K562 (cell line): ENCODE measurements at regions not wholly inside any gene's neighbourhood (a gene's known extent, or its start where the extent isn't known, plus 50 kb on each side); places are given as distances from the start of the nearest gene placed in this dataset.

Experiments used
- ATAC-seq: fragments of 200-7000 bp; cut with Tn5 transposase; 3 replicates; pipeline ENCODE4 v1.9.1; 2020; ENCODE audit warnings: moderate library complexity
- BruUV-seq: library from RNA; stranded (reverse); fragments of 400-500 nt; replicated peaks from 2 replicates; lab custom pipeline; 2021; lab: Mats Ljungman, UMichigan
- CTCF ChIA-PET: fragments of 300-600 bp; formaldehyde crosslinking; extraction: SDS; loops from one replicate; lab custom pipeline; 2021; ENCODE audit warnings: low intra/inter-chr PET ratio; lab: Yijun Ruan, JAX
- POLR2A ChIA-PET: fragments of 300-600, 350-650 bp; sonication (Branson Sonifier 250); formaldehyde crosslinking; extraction: SDS; loops from one replicate; lab custom pipeline; 2021; ENCODE audit warnings: antibody characterized with exemption, inconsistent platforms; lab: Yijun Ruan, JAX
- DNase-seq, 4 experiments: peaks; one replicate each; pipeline versions ENCODE4 v3.0.0 to v3.0.0-alpha.2; 2011 to 2018; ENCODE audit warnings: low spot score in 3 of 4, mixed read lengths in 3 of 4; ENCODE audit errors: extremely low read depth in 1 of 4
- FAIRE-seq: peaks from 2 replicates; lab custom pipeline; 2011; peaks lifted over from hg19 to GRCh38; lab: Jason Lieb, UNC
- H2AFZ ChIP-seq: 2 replicates; pipeline ENCODE4 v1.6.0; 2011; ENCODE audit warnings: low read depth, low read length, control low read depth, inconsistent platforms
- H3K27ac ChIP-seq: fragments of 200-600 bp; 3 replicates; pipeline ENCODE4 v1.8.0; 2011; ENCODE audit warnings: low read depth, mild to moderate bottlenecking, control low read depth, inconsistent platforms, low read length, moderate library complexity, mixed read lengths; ENCODE audit errors: extremely low read depth
- H3K27me3 ChIP-seq, 2 experiments: fragments of 300-600 bp in 1 of 2; 2 replicates in 1 of 2; 3 replicates in 1 of 2; pipeline versions ENCODE4 v1.6.0 to v1.8.0; 2011; ENCODE audit warnings: inconsistent platforms in 2 of 2, low read length in 2 of 2, mild to moderate bottlenecking in 1 of 2, mixed read lengths in 1 of 2, moderate library complexity in 1 of 2; ENCODE audit not compliant: control insufficient read depth in 2 of 2, insufficient read depth in 2 of 2
- H3K36me3 ChIP-seq: fragments of 300-600 bp; 3 replicates; pipeline ENCODE4 v1.8.0; 2011; ENCODE audit warnings: mild to moderate bottlenecking, low read length, inconsistent platforms; ENCODE audit not compliant: control insufficient read depth, insufficient read depth
- H3K4me1 ChIP-seq, 2 experiments: fragments of 200-600 bp in 1 of 2; replicated peaks in 1 of 2; 2 replicates in 1 of 2; 3 replicates in 1 of 2; pipeline versions ENCODE4 v1.5.1 to v1.8.0; 2011; ENCODE audit warnings: inconsistent platforms in 2 of 2, low read length in 2 of 2, mild to moderate bottlenecking in 1 of 2, mixed read lengths in 1 of 2, moderate library complexity in 1 of 2; ENCODE audit not compliant: control insufficient read depth in 2 of 2, insufficient read depth in 2 of 2
- H3K4me2 ChIP-seq: 2 replicates; pipeline ENCODE4 v1.6.1; 2011; ENCODE audit warnings: low read length, control low read depth, inconsistent platforms, mixed read lengths; ENCODE audit not compliant: insufficient read depth
- H3K4me3 ChIP-seq: fragments of 200-600 bp; sonication (generic), shearing (Covaris generic); 2 replicates; pipeline ENCODE4 v1.5.1; 2016; ENCODE audit warnings: control low read depth, inconsistent platforms
- H3K79me2 ChIP-seq: fragments of 200-600 bp; 3 replicates; pipeline ENCODE4 v1.8.0; 2011; ENCODE audit warnings: low read length, inconsistent platforms; ENCODE audit not compliant: control insufficient read depth, insufficient read depth
- H3K9ac ChIP-seq, 2 experiments: 2 replicates each; pipeline versions ENCODE4 v1.6.0 to v1.6.1; 2011; ENCODE audit warnings: low read depth in 2 of 2, low read length in 2 of 2, control low read depth in 1 of 2, inconsistent platforms in 1 of 2, mild to moderate bottlenecking in 1 of 2, mixed read lengths in 1 of 2; ENCODE audit not compliant: insufficient read depth in 1 of 2
- H3K9me1 ChIP-seq: one replicate; pipeline ENCODE4 v1.6.0; 2011; ENCODE audit warnings: inconsistent platforms, mild to moderate bottlenecking, low read length, moderate library complexity; ENCODE audit not compliant: control insufficient read depth, insufficient read depth
- H3K9me3 ChIP-seq: replicated peaks from 2 replicates; pipeline ENCODE4 v1.5.1; 2011; ENCODE audit warnings: low read depth, low read length, inconsistent platforms; ENCODE audit not compliant: control insufficient read depth, insufficient read depth
- H4K20me1 ChIP-seq: replicated peaks from 2 replicates; pipeline ENCODE4 v1.6.1; 2011; ENCODE audit warnings: low read length, inconsistent platforms, mixed read lengths; ENCODE audit not compliant: control insufficient read depth, insufficient read depth
- DACH1 ChIP-seq: fragments of 450-650 bp; IDR thresholded peaks from 2 replicates; pipeline ENCODE4 v1.6.1; 2018; ENCODE audit not compliant: partially characterized antibody
- ETV5 ChIP-seq: sonication (generic); formaldehyde crosslinking; IDR thresholded peaks from 2 replicates; pipeline ENCODE4 v1.4.0; 2020; ENCODE audit warnings: low read depth, mild to moderate bottlenecking, missing genetic modification reagents
- FOXJ2 ChIP-seq: fragments of 200-800 bp; sonication (Bioruptor generic); IDR thresholded peaks from 2 replicates; pipeline ENCODE4 v1.6.1; 2016; ENCODE audit warnings: missing genetic modification characterization, missing compliant biosample characterization
- PTRF ChIP-seq: fragments of 450-650 bp; IDR thresholded peaks from 2 replicates; pipeline ENCODE4 v1.6.1; 2016; ENCODE audit warnings: mild to moderate bottlenecking, missing genetic modification characterization, missing compliant biosample characterization
- WGBS: fragments of 100-300 bp; shearing (Covaris generic); methylation state at CpG from one replicate; pipeline ENCODE4 v1.1.6; 2016; ENCODE audit warnings: low coverage, mixed read lengths; ENCODE audit not compliant: insufficient coverage; ENCODE audit errors: missing lambda C conversion rate; 5-methylcytosine and 5-hydroxymethylcytosine counted together
- in situ Hi-C: fragments of 300-500 bp; cut with MboI; formaldehyde crosslinking; loops from 4 replicates; pipeline ENCODE4 v1.15.0; 2018; ENCODE audit warnings: inconsistent platforms, mixed read lengths
- intact Hi-C: fragments of 100-400 bp; cut with micrococcal nuclease; formaldehyde crosslinking; loops from 2 replicates; pipeline ENCODE4 v1.14.2; 2022
- TF ChIP-seq, protein P1 (sequence below): sonication (generic); formaldehyde crosslinking; IDR thresholded peaks from 2 replicates; pipeline ENCODE4 v1.5.0; 2020; ENCODE audit warnings: missing genetic modification reagents
- TF ChIP-seq, protein P2 (sequence below): fragments of 450-650 bp; formaldehyde crosslinking; IDR thresholded peaks from 2 replicates; pipeline ENCODE4 v1.4.0; 2020; ENCODE audit warnings: mild to moderate bottlenecking, mixed read lengths
- TF ChIP-seq, protein P3 (sequence below): sonication (generic); formaldehyde crosslinking; IDR thresholded peaks from 2 replicates; pipeline ENCODE4 v1.9.0; 2022; ENCODE audit warnings: mild to moderate bottlenecking, missing genetic modification reagents

DNA sequence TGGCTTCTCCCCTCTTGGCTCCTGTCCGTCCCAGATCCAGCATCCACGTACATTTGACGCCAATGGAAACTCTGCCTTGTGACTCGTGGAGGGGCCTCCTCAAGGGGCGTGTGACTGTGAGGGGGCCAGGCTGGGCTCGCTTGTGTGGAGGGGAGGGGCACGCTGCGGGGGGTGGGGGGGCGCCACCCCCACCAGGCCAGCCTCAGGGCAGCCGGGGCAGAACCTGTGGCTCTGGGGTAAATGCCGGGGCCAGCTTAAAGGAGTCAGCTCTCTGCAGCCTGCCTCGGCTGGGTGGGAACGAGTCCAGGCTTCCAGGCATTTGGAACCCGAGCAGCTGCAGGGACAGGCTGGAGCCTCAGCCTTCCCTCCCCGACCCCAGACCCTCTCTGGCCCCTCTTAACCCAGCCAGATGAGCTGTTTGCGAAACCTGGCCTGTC, 94.1 kb downstream of the SIK1 start:
- FAIRE-seq: no peak
- H3K27ac ChIP-seq: no peak overlapping the region

GRCh38 chr21:43331962-43332828, 94.7 kb downstream of the SIK1 start:
- Histone ChIP-seq H4K20me1 (peaks cover 2% of the 10 kb centered on the region; the same call in 1 of the 2 replicates), H3K79me2 (no peaks in the 10 kb centered on the region), H3K27ac (no peak overlapping the region), H3K36me3 (no peaks in the 10 kb centered on the region), H3K27me3 (peaks cover 60 to 70% of the 10 kb centered on the region in 2 experiments), H3K9me1 (no peaks in the 10 kb centered on the region), H2AFZ (no peak overlapping the region), H3K4me2 (no peak overlapping the region), H3K4me3 (no peak overlapping the region), H3K9ac (no peak overlapping the region), H3K4me1 (peaks cover 0 to 7% of the 10 kb centered on the region in 2 experiments; a peak in 1 of 5 replicates), H3K9me3 (no peaks in the 10 kb centered on the region; the same call in 1 of the 2 replicates)
- intact Hi-C loops (no loop called here), in situ Hi-C loops (no loop called here)
- FAIRE-seq: no peak
- 5% methylated on average over 22 of the region's 22 CpGs for WGBS
- no TSS peak for BruUV-seq
- no peak for DNase-seq
- CTCF ChIA-PET: interaction anchor here (0.6 kb wide), 1 partner anchor 314 kb away, joined by 3 read pairs; no protein-coding TSS in a partner anchor
- POLR2A ChIA-PET: interaction anchor here (0.9 kb wide), 1 partner anchor 42 kb away, joined by 5 read pairs; no protein-coding TSS in a partner anchor
- TF ChIP-seq FOXJ2 (0 out of 2 replicates have a peak, but pooled peaks have one; percentile 63), ETV5 (CRISPR knock-in tag) (no peak)
- TF ChIP-seq, protein P1, sequence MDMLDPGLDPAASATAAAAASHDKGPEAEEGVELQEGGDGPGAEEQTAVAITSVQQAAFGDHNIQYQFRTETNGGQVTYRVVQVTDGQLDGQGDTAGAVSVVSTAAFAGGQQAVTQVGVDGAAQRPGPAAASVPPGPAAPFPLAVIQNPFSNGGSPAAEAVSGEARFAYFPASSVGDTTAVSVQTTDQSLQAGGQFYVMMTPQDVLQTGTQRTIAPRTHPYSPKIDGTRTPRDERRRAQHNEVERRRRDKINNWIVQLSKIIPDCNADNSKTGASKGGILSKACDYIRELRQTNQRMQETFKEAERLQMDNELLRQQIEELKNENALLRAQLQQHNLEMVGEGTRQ: 0 out of 2 replicates have a peak, but pooled peaks have one; percentile 11
- TF ChIP-seq, protein P2, sequence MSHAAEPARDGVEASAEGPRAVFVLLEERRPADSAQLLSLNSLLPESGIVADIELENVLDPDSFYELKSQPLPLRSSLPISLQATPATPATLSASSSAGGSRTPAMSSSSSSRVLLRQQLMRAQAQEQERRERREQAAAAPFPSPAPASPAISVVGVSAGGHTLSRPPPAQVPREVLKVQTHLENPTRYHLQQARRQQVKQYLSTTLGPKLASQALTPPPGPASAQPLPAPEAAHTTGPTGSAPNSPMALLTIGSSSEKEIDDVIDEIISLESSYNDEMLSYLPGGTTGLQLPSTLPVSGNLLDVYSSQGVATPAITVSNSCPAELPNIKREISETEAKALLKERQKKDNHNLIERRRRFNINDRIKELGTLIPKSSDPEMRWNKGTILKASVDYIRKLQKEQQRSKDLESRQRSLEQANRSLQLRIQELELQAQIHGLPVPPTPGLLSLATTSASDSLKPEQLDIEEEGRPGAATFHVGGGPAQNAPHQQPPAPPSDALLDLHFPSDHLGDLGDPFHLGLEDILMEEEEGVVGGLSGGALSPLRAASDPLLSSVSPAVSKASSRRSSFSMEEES: peak; percentile 76
- TF ChIP-seq, protein P3, sequence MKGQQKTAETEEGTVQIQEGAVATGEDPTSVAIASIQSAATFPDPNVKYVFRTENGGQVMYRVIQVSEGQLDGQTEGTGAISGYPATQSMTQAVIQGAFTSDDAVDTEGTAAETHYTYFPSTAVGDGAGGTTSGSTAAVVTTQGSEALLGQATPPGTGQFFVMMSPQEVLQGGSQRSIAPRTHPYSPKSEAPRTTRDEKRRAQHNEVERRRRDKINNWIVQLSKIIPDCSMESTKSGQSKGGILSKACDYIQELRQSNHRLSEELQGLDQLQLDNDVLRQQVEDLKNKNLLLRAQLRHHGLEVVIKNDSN (CRISPR knock-in tag): 0 out of 2 replicates have a peak, but pooled peaks have one; percentile 14
- ATAC-seq: peak; percentile 22; the same call in 1 of the 3 replicates

More for the DNA sequence above, 94.1 kb downstream of the SIK1 start:
- ChIA-PET POLR2A (no interaction called here), CTCF (no interaction called here)
- TF ChIP-seq DACH1: no peak
- no peak for TF ChIP-seq PTRF (tag)
- intact Hi-C loops: no loop called here
- 0% methylated on average over 8 of the region's 16 CpGs for WGBS
- H3K79me2 ChIP-seq: no peaks in the 10 kb centered on the region
- no peak for DNase-seq
- H2AFZ ChIP-seq: no peak overlapping the region
- peaks cover 60 to 67% of the 10 kb centered on the region in 2 experiments for H3K27me3 ChIP-seq
- no peaks in the 10 kb centered on the region for H3K9me1 ChIP-seq
- ATAC-seq: no peak
- no peak overlapping the region for H3K4me2 ChIP-seq
- H3K9ac ChIP-seq: no peak overlapping the region
- in situ Hi-C loops: no loop called here
- peaks cover 2% of the 10 kb centered on the region; the same call in 1 of the 2 replicates for H4K20me1 ChIP-seq
- H3K4me3 ChIP-seq: no peak overlapping the region
- no peaks in the 10 kb centered on the region; the same call in 1 of the 2 replicates for H3K9me3 ChIP-seq
- H3K36me3 ChIP-seq: no peaks in the 10 kb centered on the region
- H3K4me1 ChIP-seq: peaks cover 0 to 7% of the 10 kb centered on the region in 2 experiments; a peak in 1 of 5 replicates
- no TSS peak for BruUV-seq
